ENCODE measurements at regions not wholly inside any gene's neighbourhood (a gene's known extent, or its start where the extent isn't known, plus 50 kb on each side); places are given as distances from the start of the nearest gene placed in this dataset.
"Not testable (repeated sequence)": the region's sequence is repeated elsewhere in the genome, so short reads cannot be mapped to it uniquely, and the experiment has no call there.

GRCh38 chr14:105600939-105601359 lies 74.6 kb downstream of the TMEM121 start:
- no peak for DNase-seq (ENCODE audit: low read depth in 2 of 2)

GRCh38 chr14:105601360-105602242 lies 75.2 kb downstream of the TMEM121 start:
- DNase-seq (ENCODE audit: low read depth in 2 of 2) = no peak

- no peak for DNase-seq (ENCODE audit: low read depth in 2 of 2)
Observed at GRCh38 chr14:105602243-105602750, 75.9 kb downstream of the TMEM121 start.

- no peak for DNase-seq (ENCODE audit: low read depth in 2 of 2)
Observed at GRCh38 chr14:105602799-105603793, 76.7 kb downstream of the TMEM121 start.

- not testable (repeated sequence) for DNase-seq (ENCODE audit: low read depth in 2 of 2)
Observed at GRCh38 chr14:105604531-105605463, 78.4 kb downstream of the TMEM121 start.

- no peak for DNase-seq (ENCODE audit: low read depth in 2 of 2)
Observed at GRCh38 chr14:105605464-105606304, 79.3 kb downstream of the TMEM121 start.

- not testable (repeated sequence) for DNase-seq (ENCODE audit: low read depth in 2 of 2)
Observed at GRCh38 chr14:105606305-105606975, 80.1 kb downstream of the TMEM121 start.

- not testable (repeated sequence) for DNase-seq (ENCODE audit: low read depth in 2 of 2)
Observed at GRCh38 chr14:105607025-105607424, 80.6 kb downstream of the TMEM121 start.

GRCh38 chr14:105614987-105615386 lies 88.6 kb downstream of the TMEM121 start:
- not testable (repeated sequence) for DNase-seq (ENCODE audit: low read depth in 2 of 2)

GRCh38 chr14:105615986-105616801 lies 89.8 kb downstream of the TMEM121 start:
- not testable (repeated sequence) for DNase-seq (ENCODE audit: low read depth in 2 of 2)

GRCh38 chr14:105616802-105617192 lies 90.4 kb downstream of the TMEM121 start:
- DNase-seq (ENCODE audit: low read depth in 2 of 2) = no peak

GRCh38 chr14:105617201-105617777 lies 90.9 kb downstream of the TMEM121 start:
- DNase-seq (ENCODE audit: low read depth in 2 of 2) = no peak

GRCh38 chr14:105617805-105618204 lies 91.4 kb downstream of the TMEM121 start:
- not testable (repeated sequence) for DNase-seq (ENCODE audit: low read depth in 2 of 2)

GRCh38 chr14:105619324-105619723 lies 92.9 kb downstream of the TMEM121 start:
- DNase-seq (ENCODE audit: low read depth in 2 of 2) = not testable (repeated sequence)

GRCh38 chr14:105620178-105620864 lies 93.9 kb downstream of the TMEM121 start:
- not testable (repeated sequence) for DNase-seq (ENCODE audit: low read depth in 2 of 2)

- not testable (repeated sequence) for DNase-seq (ENCODE audit: low read depth in 2 of 2)
Observed at GRCh38 chr14:105620865-105621471, 94.6 kb downstream of the TMEM121 start.
